ENCODE measurements at regions not wholly inside any gene's neighbourhood (a gene's known extent, or its start where the extent isn't known, plus 50 kb on each side); places are given as distances from the start of the nearest gene placed in this dataset.

DNA sequence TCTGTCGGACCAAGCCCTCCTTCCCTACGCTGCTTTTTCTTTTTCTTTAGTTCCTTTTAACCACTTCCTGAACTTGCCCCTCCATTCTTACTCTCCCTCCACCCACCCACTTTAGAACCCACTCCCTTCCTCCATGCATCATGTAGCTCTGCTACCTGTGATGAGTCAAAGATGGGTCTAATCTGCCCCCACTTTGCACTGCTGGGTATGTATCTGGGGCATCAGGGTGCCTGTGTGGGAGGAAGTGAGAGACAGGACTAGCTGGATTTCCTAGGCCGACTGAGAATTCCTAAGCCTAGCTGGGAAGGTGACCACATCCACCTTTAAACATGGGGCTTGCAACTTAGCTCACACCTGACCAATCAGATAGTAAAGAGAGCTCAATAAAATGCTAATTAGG lies 157.7 kb downstream of the SEC16B start:
- no peak for TF ChIP-seq EZH2phosphoT487 (IDR thresholded peaks at IDR 0.05; ENCODE audit: borderline replicate concordance, low read length)
- TF ChIP-seq, protein P1, sequence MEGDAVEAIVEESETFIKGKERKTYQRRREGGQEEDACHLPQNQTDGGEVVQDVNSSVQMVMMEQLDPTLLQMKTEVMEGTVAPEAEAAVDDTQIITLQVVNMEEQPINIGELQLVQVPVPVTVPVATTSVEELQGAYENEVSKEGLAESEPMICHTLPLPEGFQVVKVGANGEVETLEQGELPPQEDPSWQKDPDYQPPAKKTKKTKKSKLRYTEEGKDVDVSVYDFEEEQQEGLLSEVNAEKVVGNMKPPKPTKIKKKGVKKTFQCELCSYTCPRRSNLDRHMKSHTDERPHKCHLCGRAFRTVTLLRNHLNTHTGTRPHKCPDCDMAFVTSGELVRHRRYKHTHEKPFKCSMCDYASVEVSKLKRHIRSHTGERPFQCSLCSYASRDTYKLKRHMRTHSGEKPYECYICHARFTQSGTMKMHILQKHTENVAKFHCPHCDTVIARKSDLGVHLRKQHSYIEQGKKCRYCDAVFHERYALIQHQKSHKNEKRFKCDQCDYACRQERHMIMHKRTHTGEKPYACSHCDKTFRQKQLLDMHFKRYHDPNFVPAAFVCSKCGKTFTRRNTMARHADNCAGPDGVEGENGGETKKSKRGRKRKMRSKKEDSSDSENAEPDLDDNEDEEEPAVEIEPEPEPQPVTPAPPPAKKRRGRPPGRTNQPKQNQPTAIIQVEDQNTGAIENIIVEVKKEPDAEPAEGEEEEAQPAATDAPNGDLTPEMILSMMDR (IDR thresholded peaks at IDR 0.05; ENCODE audit: low read depth, low read length, poor library complexity, severe bottlenecking) = no peak

All from DOHH2 (cell line).